ENCODE measurements at regions not wholly inside any gene's neighbourhood (a gene's known extent, or its start where the extent isn't known, plus 50 kb on each side); places are given as distances from the start of the nearest gene placed in this dataset.

DNA sequence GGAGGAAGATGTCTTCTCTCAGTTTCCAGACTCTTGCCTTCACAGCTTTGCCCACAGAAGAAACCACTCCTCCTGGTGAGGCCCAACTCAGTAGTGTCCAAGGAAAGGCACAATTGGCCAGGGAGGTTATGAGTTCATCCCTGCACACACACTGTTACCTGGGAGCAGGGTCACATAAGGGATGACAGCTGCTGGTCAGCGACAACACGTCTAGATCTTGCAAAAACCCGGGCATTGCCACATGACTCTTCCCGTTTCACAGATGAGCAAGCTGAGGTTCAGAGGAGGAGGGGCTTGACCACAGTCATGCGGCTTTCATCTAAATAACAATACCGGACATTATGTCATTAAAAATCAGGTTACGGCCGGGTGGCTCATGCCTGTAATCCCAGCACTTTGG lies 186.0 kb downstream of the COPRS start:
- no peak overlapping the region for H3K4me3 Mint-ChIP-seq

DNA sequence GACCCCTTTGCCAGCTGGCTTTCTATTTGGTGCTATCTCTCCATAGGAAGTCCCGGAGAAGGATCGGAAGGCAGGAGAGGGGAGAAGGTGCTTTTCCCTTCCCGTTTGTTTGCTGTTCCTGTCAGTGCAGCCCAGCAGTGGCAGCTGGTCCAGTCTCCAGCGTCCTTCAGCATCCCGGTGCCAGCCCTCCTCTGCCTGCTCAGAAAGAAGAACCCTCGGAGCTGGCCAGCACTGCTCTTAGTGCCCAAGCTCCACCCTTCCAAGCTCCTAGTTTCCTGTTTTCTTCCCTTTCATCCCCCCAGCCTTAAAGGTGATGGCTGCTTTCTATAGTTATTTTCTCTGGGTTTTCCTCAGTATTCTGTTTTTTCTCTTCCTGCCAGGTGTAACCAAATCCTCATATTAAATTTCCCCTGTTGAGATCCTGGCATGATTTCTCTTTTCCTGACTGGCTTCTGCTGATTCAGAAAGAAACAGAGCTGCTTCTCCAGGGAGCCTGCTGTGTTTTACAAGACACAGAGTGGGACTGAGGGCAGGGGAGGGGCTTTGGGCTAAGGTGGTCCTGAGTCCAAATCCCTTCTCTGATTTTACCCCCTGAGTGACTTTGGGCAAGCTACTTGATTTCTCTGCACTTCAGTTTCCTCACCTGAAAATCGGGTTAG lies 186.8 kb downstream of the COPRS start:
- Histone ChIP-seq H3K9me3 (ENCODE audit: low read depth) (no peaks in the 10 kb centered on the region), H3K4me2 (no peak overlapping the region), H2AFZ (replicated peaks) (no peak overlapping the region), H3K27me3 (no peaks in the 10 kb centered on the region), H3F3A (ENCODE audit: low read depth) (no peaks in the 10 kb centered on the region), H3K4me1 (no peaks in the 10 kb centered on the region), H3K36me3 (no peaks in the 10 kb centered on the region), H4K20me1 (ENCODE audit: low read depth) (no peaks in the 10 kb centered on the region), H3K27ac (no peak overlapping the region), H3K9ac (no peak overlapping the region), H3K4me3 (no peak overlapping the region), H3K79me2 (ENCODE audit: low read depth) (no peaks in the 10 kb centered on the region)
- H3K36me3 Mint-ChIP-seq = no peaks in the 10 kb centered on the region
- peaks cover 11% of the 10 kb centered on the region for H3K4me1 Mint-ChIP-seq
- H3K27me3 Mint-ChIP-seq (ENCODE audit: insufficient read depth, low read depth) = peaks cover 11% of the 10 kb centered on the region
- TF ChIP-seq, protein P1, sequence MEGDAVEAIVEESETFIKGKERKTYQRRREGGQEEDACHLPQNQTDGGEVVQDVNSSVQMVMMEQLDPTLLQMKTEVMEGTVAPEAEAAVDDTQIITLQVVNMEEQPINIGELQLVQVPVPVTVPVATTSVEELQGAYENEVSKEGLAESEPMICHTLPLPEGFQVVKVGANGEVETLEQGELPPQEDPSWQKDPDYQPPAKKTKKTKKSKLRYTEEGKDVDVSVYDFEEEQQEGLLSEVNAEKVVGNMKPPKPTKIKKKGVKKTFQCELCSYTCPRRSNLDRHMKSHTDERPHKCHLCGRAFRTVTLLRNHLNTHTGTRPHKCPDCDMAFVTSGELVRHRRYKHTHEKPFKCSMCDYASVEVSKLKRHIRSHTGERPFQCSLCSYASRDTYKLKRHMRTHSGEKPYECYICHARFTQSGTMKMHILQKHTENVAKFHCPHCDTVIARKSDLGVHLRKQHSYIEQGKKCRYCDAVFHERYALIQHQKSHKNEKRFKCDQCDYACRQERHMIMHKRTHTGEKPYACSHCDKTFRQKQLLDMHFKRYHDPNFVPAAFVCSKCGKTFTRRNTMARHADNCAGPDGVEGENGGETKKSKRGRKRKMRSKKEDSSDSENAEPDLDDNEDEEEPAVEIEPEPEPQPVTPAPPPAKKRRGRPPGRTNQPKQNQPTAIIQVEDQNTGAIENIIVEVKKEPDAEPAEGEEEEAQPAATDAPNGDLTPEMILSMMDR (IDR thresholded peaks at IDR 0.05) = no peak
- no peak for TF ChIP-seq EZH2 (IDR thresholded peaks at IDR 0.05)
- TF ChIP-seq EZH2phosphoT487 (IDR thresholded peaks at IDR 0.05) = no peak
- H3K27ac Mint-ChIP-seq = no peak overlapping the region
- DNase-seq (ENCODE audit: low spot score) = no peak
- no peak overlapping the region for H3K4me3 Mint-ChIP-seq
- H3K9me3 Mint-ChIP-seq = peaks cover 11% of the 10 kb centered on the region

More for the DNA sequence above, 186.0 kb downstream of the COPRS start:
- Histone ChIP-seq H2AFZ (replicated peaks) (no peak overlapping the region), H3K4me3 (no peak overlapping the region), H3K9me3 (ENCODE audit: low read depth) (no peaks in the 10 kb centered on the region), H4K20me1 (ENCODE audit: low read depth) (no peaks in the 10 kb centered on the region), H3K79me2 (ENCODE audit: low read depth) (no peaks in the 10 kb centered on the region), H3F3A (ENCODE audit: low read depth) (no peaks in the 10 kb centered on the region), H3K36me3 (no peaks in the 10 kb centered on the region), H3K4me1 (no peaks in the 10 kb centered on the region), H3K4me2 (no peak overlapping the region), H3K27me3 (no peaks in the 10 kb centered on the region), H3K9ac (no peak overlapping the region), H3K27ac (no peak overlapping the region)
- Mint-ChIP-seq H3K27me3 (ENCODE audit: insufficient read depth, low read depth) (peaks cover 11% of the 10 kb centered on the region), H3K9me3 (peaks cover 11% of the 10 kb centered on the region), H3K36me3 (no peaks in the 10 kb centered on the region), H3K4me1 (peaks cover 11% of the 10 kb centered on the region), H3K27ac (peak overlapping the region; percentile 60)
- TF ChIP-seq EZH2phosphoT487 (IDR thresholded peaks at IDR 0.05) = no peak
- TF ChIP-seq EZH2 (IDR thresholded peaks at IDR 0.05) = no peak
- TF ChIP-seq, protein P1 (IDR thresholded peaks at IDR 0.05) = no peak
- DNase-seq (ENCODE audit: low spot score) = no peak

DNA sequence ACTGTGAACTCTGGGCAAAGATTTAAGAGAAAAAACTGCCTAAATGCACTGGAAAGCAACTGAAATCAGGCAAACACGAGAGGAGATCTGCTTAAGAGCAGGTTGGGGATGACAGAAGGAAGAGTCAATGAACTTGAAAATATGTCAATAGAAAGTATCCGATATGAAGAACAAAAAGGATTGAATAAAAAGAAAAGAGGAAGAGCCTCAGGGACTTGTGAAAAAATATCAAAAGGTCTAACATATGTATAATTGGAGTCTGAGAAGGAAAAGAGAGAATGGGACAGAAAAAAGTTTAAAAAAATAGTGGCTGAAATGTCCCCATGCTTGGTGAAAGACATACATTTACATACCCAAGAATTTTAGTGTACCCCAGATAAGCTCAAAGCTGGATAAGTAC lies 195.5 kb downstream of the COPRS start:
- no peak for DNase-seq (ENCODE audit: low spot score)
- no peak overlapping the region for H3K4me2 ChIP-seq
- H3K36me3 ChIP-seq = no peaks in the 10 kb centered on the region
- no peak overlapping the region for H2AFZ ChIP-seq (replicated peaks)
- Mint-ChIP-seq H3K9me3 (peaks cover 36% of the 10 kb centered on the region), H3K4me1 (no peaks in the 10 kb centered on the region), H3K4me3 (no peak overlapping the region), H3K36me3 (no peaks in the 10 kb centered on the region), H3K27me3 (ENCODE audit: insufficient read depth, low read depth) (peaks cover 13% of the 10 kb centered on the region), H3K27ac (no peak overlapping the region)
- H3K9ac ChIP-seq = no peak overlapping the region
- H3K27me3 ChIP-seq = no peaks in the 10 kb centered on the region
- TF ChIP-seq EZH2phosphoT487 (IDR thresholded peaks at IDR 0.05) = no peak
- no peak for TF ChIP-seq EZH2 (IDR thresholded peaks at IDR 0.05)
- TF ChIP-seq, protein P1 (IDR thresholded peaks at IDR 0.05) = no peak
- no peaks in the 10 kb centered on the region for H3K79me2 ChIP-seq (ENCODE audit: low read depth)
- H3K27ac ChIP-seq = no peak overlapping the region
- H3K9me3 ChIP-seq (ENCODE audit: low read depth) = no peaks in the 10 kb centered on the region
- H3F3A ChIP-seq (ENCODE audit: low read depth) = no peaks in the 10 kb centered on the region
- no peaks in the 10 kb centered on the region for H4K20me1 ChIP-seq (ENCODE audit: low read depth)
- no peaks in the 10 kb centered on the region for H3K4me1 ChIP-seq
- H3K4me3 ChIP-seq = no peak overlapping the region
